Right cardiac atrium (tissue), 5 donors: ENCODE measurements at regions not wholly inside any gene's neighbourhood (a gene's known extent, or its start where the extent isn't known, plus 50 kb on each side); places are given as distances from the start of the nearest gene placed in this dataset.

Source experiments
- ATAC-seq, 2 donors: fragments of 200-7000 bp; cut with Tn5 transposase; one replicate each; pipeline versions ENCODE4 v1.8.0 to v1.9.1; 2020; ENCODE audit warnings: moderate library complexity in 2 of 2, mild to moderate bottlenecking in 1 of 2
- DNase-seq, 3 donors: peaks; one replicate each; pipeline ENCODE4 v3.0.0-alpha.2; 2020
- H3K27ac ChIP-seq: one replicate; pipeline ENCODE4 v1.5.1; 2013; ENCODE audit warnings: mild to moderate bottlenecking, low read length, control low read depth, moderate library complexity
- H3K27me3 ChIP-seq: one replicate; pipeline ENCODE4 v1.6.1; 2013; ENCODE audit not compliant: control insufficient read depth, insufficient read depth
- H3K4me1 ChIP-seq: one replicate; pipeline ENCODE4 v1.6.1; 2013; ENCODE audit warnings: low read length; ENCODE audit not compliant: control insufficient read depth, insufficient read depth
- H3K4me3 ChIP-seq: one replicate; pipeline ENCODE4 v1.5.1; 2013; ENCODE audit warnings: low read length, control low read depth
- H3K9me3 ChIP-seq: one replicate; pipeline ENCODE4 v1.6.1; 2013; ENCODE audit warnings: low read length; ENCODE audit not compliant: control insufficient read depth
- WGBS: extraction: QIAGEN DNeasy Blood & Tissue Kit; methylation state at CpG from one replicate; pipeline ENCODE4 v1.1.7; 2013; 5-methylcytosine and 5-hydroxymethylcytosine counted together
- intact Hi-C, 4 donors: fragments of 100-400 bp; cut with DNase I; formaldehyde crosslinking; loops; one replicate each; pipeline versions ENCODE4 v1.11.0 to v1.14.0; 2022 to 2023
- donor health status: healthy with polysubstance abuse.
- donor health status: DM: no; HTN: yes; CAD: no.
- donor health status: DM: no; HTN: no; CAD: no.
- donor health status: DM: no; HTN: yes; CAD: no; lungs with severe emphysema.
- donor health status: DM: yes; HTN: yes; CAD: no.

GRCh38 chr9:107759009-107759822 is 269.6 kb upstream of the KLF4 start:
- intact Hi-C loops = loop anchor here in 1 of 4 donors (10.0 kb wide), 1 partner anchor 124 kb away; no protein-coding TSS in a partner anchor
- peaks cover 2% of the 10 kb centered on the region for H3K4me1 ChIP-seq
- ATAC-seq = no peak
- WGBS = 95% methylated on average over 5 of the region's 5 CpGs
- H3K4me3 ChIP-seq = no peak overlapping the region
- H3K27me3 ChIP-seq = no peaks in the 10 kb centered on the region
- no peak for DNase-seq
- no peaks in the 10 kb centered on the region for H3K9me3 ChIP-seq
- H3K27ac ChIP-seq = no peak overlapping the region

- intact Hi-C loops = loop anchor here in 1 of 4 donors (10.0 kb wide), 1 partner anchor 121 kb away; no protein-coding TSS in a partner anchor
- Histone ChIP-seq H3K9me3 (no peaks in the 10 kb centered on the region), H3K4me1 (peaks cover 7% of the 10 kb centered on the region), H3K27me3 (no peaks in the 10 kb centered on the region), H3K4me3 (no peak overlapping the region), H3K27ac (no peak overlapping the region)
- DNase-seq = no peak
- WGBS = 100% methylated on average over 1 of the region's 1 CpG
- ATAC-seq = no peak
Measured at GRCh38 chr9:107756091-107756490, 266.5 kb upstream of the KLF4 start.

- WGBS = 57% methylated on average over 4 of the region's 4 CpGs
- Histone ChIP-seq H3K9me3 (no peaks in the 10 kb centered on the region), H3K4me3 (no peak overlapping the region), H3K27me3 (no peaks in the 10 kb centered on the region), H3K4me1 (peaks cover 7% of the 10 kb centered on the region), H3K27ac (no peak overlapping the region)
- intact Hi-C loops = loop anchor here in 1 of 4 donors (10.0 kb wide), 1 partner anchor 120 kb away; no protein-coding TSS in a partner anchor
- no peak for DNase-seq
- ATAC-seq = no peak
Measured at GRCh38 chr9:107755246-107755645, 265.7 kb upstream of the KLF4 start.

GRCh38 chr9:107751567-107752210 is 262.1 kb upstream of the KLF4 start:
- Histone ChIP-seq H3K27ac (peak overlapping the region; percentile 72), H3K27me3 (no peaks in the 10 kb centered on the region), H3K9me3 (no peaks in the 10 kb centered on the region), H3K4me3 (no peak overlapping the region), H3K4me1 (peaks cover 9% of the 10 kb centered on the region)
- ATAC-seq = peak in 1 of 2 donors; percentile 55
- no peak for DNase-seq
- intact Hi-C loops = loop anchor here in 2 of 4 donors (5.0 to 10.0 kb wide), 2 partner anchors 114 to 117 kb away; no protein-coding TSS in a partner anchor
- whole genome bisulfite sequencing = 51% methylated on average over 5 of the region's 5 CpGs

- Histone ChIP-seq H3K27ac (peak overlapping the region; percentile 92), H3K9me3 (no peaks in the 10 kb centered on the region), H3K4me3 (no peak overlapping the region), H3K4me1 (peaks cover 9% of the 10 kb centered on the region), H3K27me3 (no peaks in the 10 kb centered on the region)
- WGBS = 19% methylated on average over 8 of the region's 8 CpGs
- ATAC-seq = peak; percentile 88 to 90
- intact Hi-C loops = loop anchor here in 2 of 4 donors (5.0 to 10.0 kb wide), 2 partner anchors 114 to 116 kb away; no protein-coding TSS in a partner anchor
- DNase-seq = peak; percentile 89 to 95 (median 92)
Measured at GRCh38 chr9:107750741-107751566, 261.4 kb upstream of the KLF4 start.

- Histone ChIP-seq H3K4me3 (no peak overlapping the region), H3K27me3 (no peaks in the 10 kb centered on the region), H3K9me3 (no peaks in the 10 kb centered on the region), H3K27ac (peak overlapping the region; percentile 95), H3K4me1 (peaks cover 9% of the 10 kb centered on the region)
- peak; percentile 94 to 95 for ATAC-seq
- intact Hi-C loops = loop anchor here in 2 of 4 donors (5.0 to 10.0 kb wide), 2 partner anchors 113 to 115 kb away; no protein-coding TSS in a partner anchor
- WGBS = 38% methylated on average over 5 of the region's 5 CpGs
- DNase-seq = peak; percentile 93 to 97 (median 93)
Measured at GRCh38 chr9:107749787-107750444, 260.3 kb upstream of the KLF4 start.

GRCh38 chr9:107744873-107745272 is 255.3 kb upstream of the KLF4 start:
- Histone ChIP-seq H3K27ac (no peak overlapping the region), H3K9me3 (no peaks in the 10 kb centered on the region), H3K4me1 (no peaks in the 10 kb centered on the region), H3K27me3 (no peaks in the 10 kb centered on the region), H3K4me3 (no peak overlapping the region)
- intact Hi-C loops = no loop called here
- no peak for DNase-seq
- 88% methylated on average over 2 of the region's 2 CpGs for WGBS
- no peak for ATAC-seq

- Histone ChIP-seq H3K27me3 (no peaks in the 10 kb centered on the region), H3K4me3 (no peak overlapping the region), H3K27ac (peak overlapping the region; percentile 22), H3K9me3 (no peaks in the 10 kb centered on the region), H3K4me1 (peaks cover 5% of the 10 kb centered on the region)
- ATAC-seq (no peak), DNase-seq (peak; percentile 41 to 77 (median 54))
- WGBS = 66% methylated on average over 10 of the region's 10 CpGs
- intact Hi-C loops = no loop called here
Measured at GRCh38 chr9:107742531-107743309, 253.2 kb upstream of the KLF4 start.

- DNase-seq (peak; percentile 72 to 93 (median 80)), ATAC-seq (peak; percentile 63 to 69)
- intact Hi-C loops = no loop called here
- WGBS = 73% methylated on average over 10 of the region's 10 CpGs
- Histone ChIP-seq H3K27ac (peak overlapping the region; percentile 4), H3K9me3 (no peaks in the 10 kb centered on the region), H3K27me3 (no peaks in the 10 kb centered on the region), H3K4me3 (no peak overlapping the region), H3K4me1 (peaks cover 5% of the 10 kb centered on the region)
Measured at GRCh38 chr9:107740088-107740980, 250.8 kb upstream of the KLF4 start.
